Brain microvascular endothelial cell (primary cell): ENCODE measurements at regions not wholly inside any gene's neighbourhood (a gene's known extent, or its start where the extent isn't known, plus 50 kb on each side); places are given as distances from the start of the nearest gene placed in this dataset.

Experiments used
- DNase-seq: peaks from one replicate; pipeline ENCODE4 v3.0.0-alpha.2; 2020
- H3K27ac ChIP-seq: fragments of 250-450 bp; sonication (Bioruptor Pico); 2 replicates; pipeline ENCODE4 v1.5.1; 2020; ENCODE audit warnings: mild to moderate bottlenecking, moderate library complexity
- H3K27me3 ChIP-seq: fragments of 250-450 bp; sonication (Bioruptor Pico); replicated peaks from 2 replicates; pipeline ENCODE4 v1.5.1; 2020; ENCODE audit warnings: mild to moderate bottlenecking
- H3K36me3 ChIP-seq: fragments of 250-450 bp; sonication (Bioruptor Pico); replicated peaks from 2 replicates; pipeline ENCODE4 v1.5.1; 2020; ENCODE audit warnings: mild to moderate bottlenecking
- H3K4me3 ChIP-seq: 2 replicates; pipeline ENCODE4 v1.5.1; 2011; ENCODE audit warnings: low read depth, mild to moderate bottlenecking, control low read depth, low read length, moderate library complexity
- in situ Hi-C: cut with HindIII; loops from 2 replicates; pipeline ENCODE4 v1.10.0; 2017; ENCODE audit warnings: low sequenced_read_pairs, low pct_ligation_motif_present
- TF ChIP-seq, protein P1 (sequence below): IDR thresholded peaks from 2 replicates; pipeline ENCODE4 v1.5.1; 2011; ENCODE audit warnings: low read depth, mild to moderate bottlenecking, moderate library complexity, low read length, control low read depth, inconsistent platforms; ENCODE audit errors: missing control alignments

DNA sequence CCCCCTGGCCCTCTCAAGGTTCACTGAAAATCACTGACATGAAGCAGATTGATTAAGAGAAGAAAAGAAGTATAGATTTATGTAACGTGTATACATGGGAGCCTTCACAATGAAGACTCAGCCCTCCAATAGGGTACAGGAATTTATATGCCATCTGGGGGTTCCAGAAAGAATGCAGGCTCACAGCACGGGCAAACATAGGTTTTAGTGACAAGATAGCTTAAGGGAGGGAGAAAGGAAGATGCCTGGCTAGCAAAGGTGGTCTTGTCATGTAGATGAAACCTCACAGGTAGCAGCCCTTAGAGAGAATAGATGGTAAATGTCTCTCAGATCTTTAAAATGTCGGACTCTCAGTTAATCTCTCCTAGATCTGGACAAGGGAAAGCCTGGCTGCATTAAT, 173.9 kb downstream of the RNF152 start:
- H3K27ac ChIP-seq = no peak overlapping the region
- no peak overlapping the region for H3K4me3 ChIP-seq
- in situ Hi-C loops = no loop called here

GRCh38 chr18:61714421-61714820, 178.4 kb downstream of the RNF152 start:
- in situ Hi-C loops = no loop called here
- no peaks in the 10 kb centered on the region for H3K36me3 ChIP-seq
- no peaks in the 10 kb centered on the region for H3K27me3 ChIP-seq
- TF ChIP-seq, protein P1, sequence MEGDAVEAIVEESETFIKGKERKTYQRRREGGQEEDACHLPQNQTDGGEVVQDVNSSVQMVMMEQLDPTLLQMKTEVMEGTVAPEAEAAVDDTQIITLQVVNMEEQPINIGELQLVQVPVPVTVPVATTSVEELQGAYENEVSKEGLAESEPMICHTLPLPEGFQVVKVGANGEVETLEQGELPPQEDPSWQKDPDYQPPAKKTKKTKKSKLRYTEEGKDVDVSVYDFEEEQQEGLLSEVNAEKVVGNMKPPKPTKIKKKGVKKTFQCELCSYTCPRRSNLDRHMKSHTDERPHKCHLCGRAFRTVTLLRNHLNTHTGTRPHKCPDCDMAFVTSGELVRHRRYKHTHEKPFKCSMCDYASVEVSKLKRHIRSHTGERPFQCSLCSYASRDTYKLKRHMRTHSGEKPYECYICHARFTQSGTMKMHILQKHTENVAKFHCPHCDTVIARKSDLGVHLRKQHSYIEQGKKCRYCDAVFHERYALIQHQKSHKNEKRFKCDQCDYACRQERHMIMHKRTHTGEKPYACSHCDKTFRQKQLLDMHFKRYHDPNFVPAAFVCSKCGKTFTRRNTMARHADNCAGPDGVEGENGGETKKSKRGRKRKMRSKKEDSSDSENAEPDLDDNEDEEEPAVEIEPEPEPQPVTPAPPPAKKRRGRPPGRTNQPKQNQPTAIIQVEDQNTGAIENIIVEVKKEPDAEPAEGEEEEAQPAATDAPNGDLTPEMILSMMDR = no peak
- H3K4me3 ChIP-seq = no peak overlapping the region
- no peak for DNase-seq
- no peak overlapping the region for H3K27ac ChIP-seq

More for the DNA sequence above, 173.9 kb downstream of the RNF152 start:
- DNase-seq = no peak
- Histone ChIP-seq H3K36me3 (no peaks in the 10 kb centered on the region), H3K27me3 (no peaks in the 10 kb centered on the region)
- TF ChIP-seq, protein P1 = no peak

GRCh38 chr18:61713502-61713901, 179.3 kb downstream of the RNF152 start:
- Histone ChIP-seq H3K4me3 (no peak overlapping the region), H3K36me3 (no peaks in the 10 kb centered on the region), H3K27ac (no peak overlapping the region), H3K27me3 (no peaks in the 10 kb centered on the region)
- in situ Hi-C loops = no loop called here
- TF ChIP-seq, protein P1 = no peak
- no peak for DNase-seq

DNA sequence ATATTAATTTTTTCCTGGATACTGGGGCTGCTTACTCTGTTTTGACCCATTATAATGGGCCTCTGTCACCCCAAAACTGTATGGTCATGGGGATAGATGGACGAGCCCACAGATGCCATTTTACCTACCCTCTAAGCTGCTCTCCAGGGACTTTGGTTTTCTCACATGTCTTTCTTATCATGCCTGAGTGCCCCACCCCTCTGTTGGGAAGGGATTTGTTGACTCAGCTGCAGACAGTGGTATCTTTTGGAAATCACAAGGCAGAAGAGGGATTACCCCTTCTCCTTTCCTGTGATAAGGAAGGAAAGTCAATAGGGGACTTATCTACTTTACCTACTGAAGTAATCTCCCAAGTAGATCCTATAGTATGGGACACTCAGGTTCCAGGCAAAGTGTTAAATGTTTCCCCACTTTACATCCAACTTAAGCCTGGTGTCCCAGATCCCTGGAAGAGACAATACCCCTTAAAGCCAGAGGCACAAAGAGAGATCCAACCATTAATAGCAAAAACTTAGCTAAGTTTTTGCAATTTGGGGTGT, 182.7 kb downstream of the RNF152 start:
- H3K27me3 ChIP-seq = no peaks in the 10 kb centered on the region
- in situ Hi-C loops = no loop called here
- TF ChIP-seq, protein P1 = no peak
- no peak overlapping the region for H3K27ac ChIP-seq
- H3K4me3 ChIP-seq = no peak overlapping the region
- H3K36me3 ChIP-seq = no peaks in the 10 kb centered on the region
- no peak for DNase-seq

DNA sequence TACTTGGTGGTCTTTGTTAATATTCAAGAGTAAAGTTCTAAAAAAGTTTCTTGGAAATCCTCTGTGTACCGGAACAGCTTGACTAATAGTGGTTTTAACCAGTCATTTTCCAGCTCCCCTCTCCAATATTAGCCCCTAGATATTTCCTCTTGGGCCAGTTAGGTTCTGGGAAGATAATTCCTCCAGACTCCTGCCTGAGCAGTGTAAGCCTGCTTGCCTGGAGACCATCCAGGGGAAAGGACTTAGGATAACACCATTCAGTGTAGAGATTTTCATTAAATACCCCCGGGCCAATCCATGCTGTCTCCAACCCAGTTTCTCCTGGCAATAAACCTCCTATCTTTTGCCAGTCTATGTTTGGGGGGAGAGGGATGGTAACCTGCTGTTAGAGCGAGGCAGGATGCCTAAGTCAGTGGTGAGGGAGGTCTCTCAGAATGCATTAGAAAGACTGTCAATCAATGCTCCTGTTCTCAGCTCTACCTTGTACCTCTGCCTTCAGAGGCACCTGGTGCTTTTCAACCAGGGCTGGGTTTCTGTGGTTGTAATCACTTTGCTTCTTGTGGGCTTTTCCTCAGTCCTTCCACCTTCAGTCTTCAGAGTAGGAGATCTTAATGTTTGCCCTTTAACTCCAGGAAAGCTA, 186.4 kb downstream of the RNF152 start:
- DNase-seq = no peak
- no peaks in the 10 kb centered on the region for H3K36me3 ChIP-seq
- H3K27me3 ChIP-seq = no peaks in the 10 kb centered on the region
- H3K27ac ChIP-seq = no peak overlapping the region
- in situ Hi-C loops = no loop called here
- TF ChIP-seq, protein P1 = no peak
- no peak overlapping the region for H3K4me3 ChIP-seq

DNA sequence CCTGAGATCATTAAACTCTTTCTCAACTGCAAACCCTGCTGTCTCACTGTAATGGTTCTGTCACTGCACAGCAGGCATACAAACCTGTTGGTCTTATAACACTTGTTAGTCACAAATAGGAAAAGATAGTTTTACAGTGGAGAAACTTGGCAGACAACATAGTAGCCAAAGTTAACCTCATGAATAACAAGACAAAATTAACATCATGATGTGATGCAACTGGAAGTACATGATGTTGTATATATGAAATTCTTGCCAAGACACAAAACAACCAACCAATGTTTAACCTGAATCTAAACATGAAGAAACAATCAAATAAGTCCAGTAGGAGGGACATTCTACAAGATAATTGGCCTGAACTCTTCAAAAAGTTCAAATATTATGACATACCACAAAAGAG, 189.3 kb downstream of the RNF152 start:
- H3K27ac ChIP-seq = no peak overlapping the region
- H3K27me3 ChIP-seq = no peaks in the 10 kb centered on the region
- no peak overlapping the region for H3K4me3 ChIP-seq
- no peaks in the 10 kb centered on the region for H3K36me3 ChIP-seq
- TF ChIP-seq, protein P1 = no peak
- no peak for DNase-seq
- in situ Hi-C loops = no loop called here
